LNCaP clone FGC (cell line): ENCODE measurements at regions not wholly inside any gene's neighbourhood (a gene's known extent, or its start where the extent isn't known, plus 50 kb on each side); places are given as distances from the start of the nearest gene placed in this dataset.

Source experiments
- DNase-seq: peaks from one replicate; pipeline ENCODE4 v3.0.0-alpha.2; 2011; ENCODE audit warnings: low read depth
- H3K4me3 ChIP-seq: 2 replicates; pipeline ENCODE4 v1.5.1; 2011; ENCODE audit warnings: mild to moderate bottlenecking, low read depth, low read length, control low read depth
- CTCF ChIP-seq: IDR thresholded peaks from 2 replicates; pipeline ENCODE4 v1.5.1; 2012; ENCODE audit warnings: mild to moderate bottlenecking; ENCODE audit not compliant: control insufficient read depth, insufficient read depth; ENCODE audit errors: extremely low read depth

- TF ChIP-seq CTCF: no peak
- H3K4me3 ChIP-seq: no peak overlapping the region
- no peak for DNase-seq
Observed at GRCh38 chr9:86721226-86721781, 226.0 kb downstream of the GAS1 start.

GRCh38 chr9:86720639-86721225 is 226.6 kb downstream of the GAS1 start:
- H3K4me3 ChIP-seq: no peak overlapping the region
- DNase-seq: no peak
- no peak for TF ChIP-seq CTCF

- no peak overlapping the region for H3K4me3 ChIP-seq
- no peak for TF ChIP-seq CTCF
- no peak for DNase-seq
Observed at GRCh38 chr9:86718388-86719049, 228.8 kb downstream of the GAS1 start.

- no peak for TF ChIP-seq CTCF
- no peak overlapping the region for H3K4me3 ChIP-seq
- DNase-seq: no peak
Observed at GRCh38 chr9:86716326-86716922, 230.9 kb downstream of the GAS1 start.

- no peak for TF ChIP-seq CTCF
- no peak overlapping the region for H3K4me3 ChIP-seq
- no peak for DNase-seq
Observed at GRCh38 chr9:86714999-86715398, 232.3 kb downstream of the GAS1 start.

GRCh38 chr9:86713970-86714369 is 233.3 kb downstream of the GAS1 start:
- no peak for TF ChIP-seq CTCF
- DNase-seq: no peak
- H3K4me3 ChIP-seq: no peak overlapping the region
